Nephron progenitor cell (in vitro differentiated cells): ENCODE measurements at regions not wholly inside any gene's neighbourhood (a gene's known extent, or its start where the extent isn't known, plus 50 kb on each side); places are given as distances from the start of the nearest gene placed in this dataset.

ENCODE experiments used
- DNase-seq: peaks from one replicate; pipeline ENCODE4 v3.0.0; 2021
- H3K27ac Mint-ChIP-seq: 2 replicates; pipeline ENCODE4 v1.8.0; 2021; ENCODE audit warnings: mild to moderate bottlenecking, moderate library complexity, mixed read lengths
- H3K27me3 Mint-ChIP-seq: 2 replicates; pipeline ENCODE4 v1.8.0; 2021; ENCODE audit warnings: mild to moderate bottlenecking, low read depth, mixed read lengths; ENCODE audit not compliant: poor library complexity
- H3K36me3 Mint-ChIP-seq: 2 replicates; pipeline ENCODE4 v1.8.0; 2021; ENCODE audit warnings: low read depth, mixed read lengths
- H3K4me1 Mint-ChIP-seq: 2 replicates; pipeline ENCODE4 v1.8.0; 2021; ENCODE audit warnings: mixed read lengths
- H3K4me3 Mint-ChIP-seq: 2 replicates; pipeline ENCODE4 v1.8.0; 2021; ENCODE audit warnings: mild to moderate bottlenecking, moderate library complexity, mixed read lengths
- H3K9me3 Mint-ChIP-seq: 2 replicates; pipeline ENCODE4 v1.8.0; 2021; ENCODE audit warnings: mild to moderate bottlenecking, moderate library complexity, mixed read lengths
- TF ChIP-seq, protein P1 (sequence below): fragments of 200-600 bp; sonication (generic); IDR thresholded peaks from 2 replicates; pipeline ENCODE4 v1.5.0; 2021; ENCODE audit warnings: antibody characterized with exemption

DNA sequence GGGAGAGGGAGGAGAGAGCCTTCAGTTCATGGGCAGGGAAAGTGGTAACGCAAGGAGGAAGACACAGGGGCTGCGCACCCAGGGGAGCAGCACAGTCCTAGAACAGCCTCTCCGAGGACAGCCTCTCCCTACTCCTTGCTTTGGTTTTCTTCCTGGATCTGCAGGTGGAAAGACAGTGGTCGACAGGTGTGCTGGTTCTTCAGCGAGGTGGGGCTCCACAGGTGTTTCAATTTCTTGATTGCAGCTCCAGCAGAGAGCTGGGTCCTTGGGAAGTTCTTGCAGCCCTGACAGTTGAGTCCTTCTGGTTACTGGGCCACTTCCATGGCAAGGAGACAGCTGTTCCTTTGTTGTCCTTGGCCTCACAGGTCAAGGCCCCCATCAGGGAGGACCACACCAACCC is 220.7 kb upstream of the NR2F2 start:
- H3K4me3 Mint-ChIP-seq = no peak overlapping the region
- peaks cover 9% of the 10 kb centered on the region for H3K27me3 Mint-ChIP-seq
- TF ChIP-seq, protein P1, sequence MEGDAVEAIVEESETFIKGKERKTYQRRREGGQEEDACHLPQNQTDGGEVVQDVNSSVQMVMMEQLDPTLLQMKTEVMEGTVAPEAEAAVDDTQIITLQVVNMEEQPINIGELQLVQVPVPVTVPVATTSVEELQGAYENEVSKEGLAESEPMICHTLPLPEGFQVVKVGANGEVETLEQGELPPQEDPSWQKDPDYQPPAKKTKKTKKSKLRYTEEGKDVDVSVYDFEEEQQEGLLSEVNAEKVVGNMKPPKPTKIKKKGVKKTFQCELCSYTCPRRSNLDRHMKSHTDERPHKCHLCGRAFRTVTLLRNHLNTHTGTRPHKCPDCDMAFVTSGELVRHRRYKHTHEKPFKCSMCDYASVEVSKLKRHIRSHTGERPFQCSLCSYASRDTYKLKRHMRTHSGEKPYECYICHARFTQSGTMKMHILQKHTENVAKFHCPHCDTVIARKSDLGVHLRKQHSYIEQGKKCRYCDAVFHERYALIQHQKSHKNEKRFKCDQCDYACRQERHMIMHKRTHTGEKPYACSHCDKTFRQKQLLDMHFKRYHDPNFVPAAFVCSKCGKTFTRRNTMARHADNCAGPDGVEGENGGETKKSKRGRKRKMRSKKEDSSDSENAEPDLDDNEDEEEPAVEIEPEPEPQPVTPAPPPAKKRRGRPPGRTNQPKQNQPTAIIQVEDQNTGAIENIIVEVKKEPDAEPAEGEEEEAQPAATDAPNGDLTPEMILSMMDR = no peak
- no peak overlapping the region for H3K27ac Mint-ChIP-seq
- H3K36me3 Mint-ChIP-seq = no peaks in the 10 kb centered on the region
- no peak for DNase-seq
- no peaks in the 10 kb centered on the region for H3K9me3 Mint-ChIP-seq
- peaks cover 11% of the 10 kb centered on the region for H3K4me1 Mint-ChIP-seq

DNA sequence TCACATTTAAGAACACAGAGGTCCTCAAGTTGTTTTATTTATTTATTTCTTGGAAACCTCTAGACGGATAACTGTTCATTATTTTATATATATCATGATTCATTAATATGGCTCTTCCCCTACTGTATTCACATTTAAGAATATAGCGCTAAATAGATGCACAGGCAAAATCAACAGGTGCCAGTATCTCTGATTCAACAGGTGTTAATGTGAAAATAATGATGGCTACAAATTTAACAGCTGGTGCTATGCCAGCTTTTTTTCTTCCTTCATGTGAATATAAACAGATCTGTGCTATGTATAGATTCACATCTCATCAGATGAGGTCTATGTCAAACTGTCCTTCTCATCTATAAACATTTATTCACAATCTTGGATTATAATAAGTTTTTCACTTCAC is 218.5 kb upstream of the NR2F2 start:
- peaks cover 9% of the 10 kb centered on the region for H3K27me3 Mint-ChIP-seq
- H3K4me1 Mint-ChIP-seq = peaks cover 24% of the 10 kb centered on the region
- H3K27ac Mint-ChIP-seq = no peak overlapping the region
- no peak for DNase-seq
- no peaks in the 10 kb centered on the region for H3K36me3 Mint-ChIP-seq
- TF ChIP-seq, protein P1 = no peak
- no peaks in the 10 kb centered on the region for H3K9me3 Mint-ChIP-seq
- H3K4me3 Mint-ChIP-seq = no peak overlapping the region

DNA sequence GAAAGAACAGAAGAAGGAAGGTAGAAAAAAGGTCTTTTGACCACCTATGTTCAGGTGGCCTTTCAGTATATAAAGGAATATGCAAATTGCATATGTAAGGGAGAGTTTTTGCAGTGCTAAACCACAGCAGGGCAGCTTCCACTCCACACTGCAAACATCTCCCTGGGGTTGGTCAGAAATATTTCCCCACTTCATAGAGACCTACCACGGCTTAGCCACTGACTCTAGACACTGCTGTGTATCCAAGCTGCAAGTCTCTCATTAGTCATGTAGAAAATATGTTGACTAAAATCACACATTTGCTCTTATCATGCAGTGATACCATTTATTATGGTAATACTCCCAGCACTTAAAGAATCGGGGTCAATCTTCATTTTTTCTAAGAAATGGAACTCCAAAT is 214.9 kb upstream of the NR2F2 start:
- Mint-ChIP-seq H3K27ac (no peak overlapping the region), H3K4me3 (no peak overlapping the region), H3K27me3 (peaks cover 2% of the 10 kb centered on the region), H3K4me1 (peaks cover 38% of the 10 kb centered on the region), H3K9me3 (no peaks in the 10 kb centered on the region), H3K36me3 (peaks cover 6% of the 10 kb centered on the region)
- TF ChIP-seq, protein P1 = no peak
- DNase-seq = no peak

DNA sequence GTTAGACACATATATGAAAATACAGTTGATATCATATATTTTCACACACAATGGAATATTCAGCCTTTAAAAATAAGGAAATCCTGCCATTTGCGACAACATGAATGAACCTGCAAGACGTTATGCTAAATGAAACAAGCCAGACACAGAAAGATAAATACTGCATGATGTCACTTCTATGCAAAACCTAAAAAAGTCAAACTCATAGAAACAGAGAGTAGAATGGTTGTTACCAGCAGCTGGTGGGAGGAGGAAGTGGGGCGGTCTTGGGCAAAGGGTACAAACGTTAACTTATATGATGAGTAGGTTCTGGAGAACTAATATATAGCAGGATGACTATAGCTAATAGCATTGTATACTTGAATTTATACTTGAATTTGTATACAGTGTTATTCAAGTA is 213.2 kb upstream of the NR2F2 start:
- Mint-ChIP-seq H3K27ac (peak overlapping the region; percentile 79), H3K27me3 (no peaks in the 10 kb centered on the region), H3K36me3 (peaks cover 9% of the 10 kb centered on the region), H3K4me3 (no peak overlapping the region), H3K4me1 (peaks cover 54% of the 10 kb centered on the region), H3K9me3 (no peaks in the 10 kb centered on the region)
- TF ChIP-seq, protein P1 = no peak
- DNase-seq = no peak

DNA sequence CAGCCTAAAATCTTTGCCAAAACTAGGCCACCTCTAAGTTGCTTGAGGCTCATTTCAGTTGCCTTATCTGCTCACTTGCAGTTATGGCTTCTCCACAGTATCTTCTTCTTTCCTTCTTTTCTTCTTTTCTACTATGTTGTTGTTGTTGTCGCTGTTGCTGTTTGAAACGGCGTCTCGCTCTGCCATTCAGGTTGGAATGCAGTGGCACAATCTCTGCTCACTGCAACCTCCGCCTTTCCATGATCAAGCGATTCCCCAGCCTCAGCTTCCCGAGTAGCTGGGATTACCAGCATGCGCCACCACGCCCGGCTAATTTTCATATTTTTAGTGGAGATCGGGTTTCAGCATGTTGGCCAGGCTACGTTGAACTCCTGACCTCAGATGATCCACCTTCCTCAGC is 210.8 kb upstream of the NR2F2 start:
- peaks cover 12% of the 10 kb centered on the region for H3K36me3 Mint-ChIP-seq
- TF ChIP-seq, protein P1 = no peak
- no peaks in the 10 kb centered on the region for H3K9me3 Mint-ChIP-seq
- no peak overlapping the region for H3K27ac Mint-ChIP-seq
- peak overlapping the region; percentile 23 for H3K4me3 Mint-ChIP-seq
- peak; percentile 10 for DNase-seq
- no peaks in the 10 kb centered on the region for H3K27me3 Mint-ChIP-seq
- peaks cover 76% of the 10 kb centered on the region for H3K4me1 Mint-ChIP-seq

DNA sequence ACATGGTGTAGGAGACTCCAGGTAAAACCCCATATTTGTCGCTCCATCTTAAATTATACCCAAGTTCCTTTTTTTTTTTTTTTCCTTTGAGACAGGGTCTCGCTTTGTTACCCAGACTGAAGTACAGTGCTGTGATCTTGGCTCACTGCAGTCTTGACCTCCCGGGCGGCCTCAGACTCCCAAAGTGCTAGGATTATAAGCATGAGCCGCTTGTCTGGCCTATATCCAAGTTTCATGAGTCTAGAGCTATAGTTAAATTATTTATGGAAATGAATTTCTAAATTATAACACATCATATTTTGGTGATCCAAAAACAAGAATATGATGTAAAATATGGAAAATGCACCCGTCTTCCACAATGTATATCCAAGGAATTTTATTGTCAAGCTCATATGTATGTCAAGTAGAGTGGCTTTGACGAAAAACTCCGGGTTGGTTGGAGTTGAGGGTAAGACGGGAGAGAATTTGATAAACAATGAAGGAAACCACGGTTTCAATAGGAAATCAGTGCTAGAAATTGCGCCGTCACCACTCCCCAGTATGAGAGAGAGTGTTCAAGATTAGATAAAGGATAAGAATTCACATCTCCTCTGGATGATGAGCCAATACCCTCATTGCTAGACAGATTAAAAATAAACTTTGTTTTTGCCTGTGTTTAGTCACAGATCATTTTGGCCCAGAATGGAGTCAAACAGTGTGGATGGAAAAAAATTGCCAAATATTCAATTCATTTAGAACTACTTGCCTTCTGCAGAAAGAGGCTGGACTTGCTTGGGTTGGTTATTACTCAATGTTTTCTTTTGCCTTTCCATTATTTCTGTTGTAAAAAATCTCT is 209.2 kb upstream of the NR2F2 start:
- Mint-ChIP-seq H3K4me1 (peaks cover 68% of the 10 kb centered on the region), H3K9me3 (no peaks in the 10 kb centered on the region), H3K27me3 (no peaks in the 10 kb centered on the region), H3K27ac (no peak overlapping the region), H3K4me3 (no peak overlapping the region), H3K36me3 (peaks cover 24% of the 10 kb centered on the region)
- no peak for DNase-seq
- TF ChIP-seq, protein P1 = no peak
